T47D (cell line): ENCODE measurements at regions not wholly inside any gene's neighbourhood (a gene's known extent, or its start where the extent isn't known, plus 50 kb on each side); places are given as distances from the start of the nearest gene placed in this dataset.

Experiments used
- DNase-seq, 2 experiments: peaks; one replicate each; pipeline versions ENCODE4 v3.0.0 to v3.0.0-alpha.2; 2011 to 2012; ENCODE audit warnings: low read depth in 1 of 2, low spot score in 1 of 2
- JUND ChIP-seq: IDR thresholded peaks from 2 replicates; pipeline ENCODE4 v1.6.1; 2012; ENCODE audit warnings: low read depth
- in situ Hi-C: cut with HindIII; loops from 2 replicates; pipeline ENCODE4 v1.10.0; 2016; ENCODE audit warnings: low sequenced_read_pairs, low pct_unique_long_range_greater_than_20kb

- no peak for DNase-seq
- in situ Hi-C loops: no loop called here
- TF ChIP-seq JUND: no peak
These were observed 269.9 kb downstream of the DUSP6 start for GRCh38 chr12:89082370-89082753.

- TF ChIP-seq JUND: no peak
- in situ Hi-C loops: no loop called here
- no peak for DNase-seq
These were observed 270.5 kb downstream of the DUSP6 start for GRCh38 chr12:89081719-89082369.

DNA sequence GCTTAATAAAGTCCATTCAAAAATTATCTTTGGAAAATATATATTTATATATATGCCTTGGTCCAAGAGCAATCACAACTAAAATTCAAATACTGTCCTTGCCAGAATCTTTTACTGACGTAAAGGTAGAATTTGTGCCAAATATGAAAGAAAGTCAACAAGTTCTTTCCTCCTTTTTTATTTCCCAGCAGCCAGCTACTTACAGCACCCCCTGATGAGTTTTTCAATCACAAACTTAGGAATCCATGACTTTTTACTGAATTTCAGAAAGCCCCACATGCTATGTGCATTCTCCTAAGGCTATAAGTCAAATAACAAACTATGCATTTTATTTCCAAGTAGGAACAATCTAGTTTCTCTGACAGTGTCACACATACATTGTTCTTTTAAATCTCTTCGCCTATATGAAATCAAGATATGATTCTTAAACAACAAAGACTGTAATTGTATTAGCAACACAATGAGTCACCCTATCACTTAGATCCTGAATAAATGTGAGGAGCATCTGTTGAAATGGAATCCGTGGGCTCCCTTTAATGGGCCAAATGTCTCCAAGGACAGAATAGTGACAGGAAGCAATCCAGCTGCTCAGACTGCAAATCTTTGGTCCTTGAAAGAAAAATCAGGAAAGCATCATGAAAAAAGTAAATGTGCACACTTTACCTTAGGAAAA, 271.4 kb downstream of the DUSP6 start:
- TF ChIP-seq JUND: no peak
- in situ Hi-C loops: no loop called here

DNA sequence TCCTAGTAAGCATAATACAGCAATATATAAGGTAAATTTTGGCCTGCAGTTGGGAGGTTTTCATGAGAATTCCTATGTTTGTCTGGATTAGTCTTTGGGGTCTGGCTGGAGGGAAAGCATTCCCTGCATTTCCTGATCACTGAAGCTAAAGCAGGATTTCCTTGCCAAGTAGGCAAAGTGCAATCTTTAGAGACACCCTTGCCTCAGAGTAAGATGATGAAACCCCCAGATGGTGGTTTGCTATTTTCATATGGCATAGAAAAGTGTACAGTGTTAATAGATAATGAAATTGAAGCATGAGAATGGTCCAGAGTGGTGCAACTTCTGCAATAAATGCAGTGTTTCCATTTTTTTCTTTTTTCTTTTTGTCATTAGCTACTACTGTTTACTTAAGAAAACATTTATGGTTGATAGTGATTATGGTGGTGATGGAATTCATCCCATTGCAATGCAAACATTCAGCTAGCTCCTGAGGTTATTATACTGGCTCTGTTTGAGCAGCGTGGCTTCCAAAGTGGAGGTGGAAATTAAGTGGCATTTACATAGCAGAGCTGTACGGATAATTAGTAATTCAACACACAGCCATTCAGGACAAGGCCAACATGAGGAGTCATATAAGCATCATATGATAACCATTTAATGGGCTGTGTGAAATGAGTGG, 276.3 kb downstream of the DUSP6 start:
- DNase-seq: no peak
- in situ Hi-C loops: no loop called here
- no peak for TF ChIP-seq JUND

More for the DNA sequence above, 271.4 kb downstream of the DUSP6 start:
- DNase-seq: no peak

- no peak for DNase-seq
These were observed 278.6 kb downstream of the DUSP6 start for GRCh38 chr12:89073659-89074058.

DNA sequence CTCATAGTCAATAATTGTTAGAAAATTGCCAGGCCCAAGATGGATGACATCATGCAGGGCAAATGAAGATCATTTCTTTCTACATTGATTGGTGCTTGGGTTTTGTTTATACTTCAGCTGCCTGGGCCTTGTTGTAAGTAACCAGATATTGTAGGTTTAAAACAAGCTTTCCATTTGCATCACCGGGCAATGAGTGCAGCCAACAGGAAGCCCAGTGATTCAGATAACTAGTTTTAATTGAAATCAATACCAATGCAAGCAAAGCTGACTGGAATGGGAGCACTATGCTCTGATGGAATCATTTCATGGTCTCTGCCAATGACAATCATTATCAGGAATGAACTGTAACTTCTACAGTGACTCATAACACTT, 279.3 kb downstream of the DUSP6 start:
- no peak for DNase-seq
- in situ Hi-C loops: no loop called here
- no peak for TF ChIP-seq JUND

More at GRCh38 chr12:89073659-89074058, 278.6 kb downstream of the DUSP6 start:
- no peak for TF ChIP-seq JUND
- in situ Hi-C loops: no loop called here

GRCh38 chr12:89072294-89073026, 279.8 kb downstream of the DUSP6 start:
- TF ChIP-seq JUND: no peak
- in situ Hi-C loops: no loop called here
- no peak for DNase-seq

DNA sequence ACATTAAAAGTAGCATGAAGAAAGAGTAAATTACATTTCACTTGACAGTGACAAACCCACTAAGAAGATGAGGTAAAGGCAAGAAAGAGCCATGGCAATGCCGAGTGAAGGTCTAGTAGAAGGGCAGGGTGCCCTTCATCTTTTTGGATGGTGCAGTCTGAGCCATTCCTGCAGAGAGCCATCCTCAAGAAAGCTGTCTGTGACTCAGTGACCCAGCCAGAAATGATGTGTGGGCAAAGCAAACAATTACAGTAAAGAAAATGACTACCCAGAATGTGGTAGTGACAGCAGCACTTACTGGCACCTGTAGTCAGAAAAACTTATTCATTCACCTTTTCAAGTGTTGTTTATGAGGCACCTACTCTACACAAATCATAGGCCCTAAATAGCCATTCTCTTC, 281.7 kb downstream of the DUSP6 start:
- in situ Hi-C loops: no loop called here
- TF ChIP-seq JUND: no peak
- DNase-seq: no peak

DNA sequence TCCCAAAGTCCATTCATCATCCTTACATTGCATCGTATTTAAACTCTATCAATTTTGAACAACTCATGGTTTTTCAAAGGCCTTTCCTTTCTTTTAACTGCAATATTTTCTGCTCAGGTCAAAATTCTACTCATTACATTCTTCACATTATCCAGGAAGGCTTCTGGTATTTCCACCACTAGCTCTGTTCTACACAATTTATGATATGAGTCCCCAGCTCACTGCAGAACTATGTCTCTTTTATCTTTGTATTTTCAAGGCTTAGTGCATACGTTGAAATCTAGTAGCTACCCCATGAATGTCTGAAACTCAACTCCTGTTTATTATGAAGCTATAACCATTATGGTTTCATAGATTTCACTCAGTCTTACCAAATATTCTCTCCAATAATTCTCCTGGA, 282.9 kb downstream of the DUSP6 start:
- DNase-seq: no peak
- no peak for TF ChIP-seq JUND
- in situ Hi-C loops: no loop called here

GRCh38 chr12:89067421-89068187, 284.7 kb downstream of the DUSP6 start:
- no peak for DNase-seq
- in situ Hi-C loops: no loop called here
- TF ChIP-seq JUND: no peak

DNA sequence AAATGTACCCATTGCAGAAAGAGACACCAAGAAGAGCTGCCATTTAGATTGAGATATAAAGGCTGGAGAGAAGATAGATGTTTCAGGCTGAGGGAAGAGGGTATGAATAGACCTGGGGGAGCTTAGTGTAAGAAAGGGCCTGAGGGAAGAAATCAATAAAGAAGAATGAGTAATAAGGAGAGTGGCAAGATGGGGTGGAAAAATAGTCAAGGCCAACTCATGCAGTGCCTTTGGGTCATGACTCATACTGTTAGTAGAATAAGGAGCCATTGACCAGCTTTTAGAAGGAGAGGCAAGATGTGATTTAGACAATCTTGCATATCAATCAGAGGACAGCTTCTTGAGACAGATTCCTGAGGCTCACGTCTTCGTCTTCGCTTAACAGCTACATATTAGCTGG, 287.5 kb downstream of the DUSP6 start:
- TF ChIP-seq JUND: no peak
- in situ Hi-C loops: no loop called here
- no peak for DNase-seq

GRCh38 chr12:89064151-89064550, 288.1 kb downstream of the DUSP6 start:
- in situ Hi-C loops: no loop called here
- DNase-seq: no peak
- no peak for TF ChIP-seq JUND
